Hepatocyte (in vitro differentiated cells): ENCODE measurements at regions not wholly inside any gene's neighbourhood (a gene's known extent, or its start where the extent isn't known, plus 50 kb on each side); places are given as distances from the start of the nearest gene placed in this dataset.
"Not testable (repeated sequence)": the region's sequence is repeated elsewhere in the genome, so short reads cannot be mapped to it uniquely, and the experiment has no call there.

ENCODE experiments used
- DNase-seq: peaks from one replicate; pipeline ENCODE4 v3.0.0-alpha.2; 2016; ENCODE audit warnings: low spot score
- H2AFZ ChIP-seq: fragments of 200-600 bp; sonication (generic); 2 replicates; pipeline ENCODE4 v1.6.0; 2016; ENCODE audit warnings: antibody characterized with exemption, mild to moderate bottlenecking
- H3K27ac ChIP-seq: fragments of 200-600 bp; sonication (generic); 2 replicates; pipeline ENCODE4 v1.5.1; 2016; ENCODE audit warnings: mild to moderate bottlenecking
- H3K27me3 ChIP-seq: fragments of 200-600 bp; sonication (generic); 2 replicates; pipeline ENCODE4 v1.6.1; 2016
- H3K36me3 ChIP-seq: fragments of 200-600 bp; sonication (generic); replicated peaks from 2 replicates; pipeline ENCODE4 v1.5.1; 2016; ENCODE audit warnings: low read depth; ENCODE audit not compliant: insufficient read depth
- H3K4me1 ChIP-seq: fragments of 200-600 bp; sonication (generic); 2 replicates; pipeline ENCODE4 v1.5.1; 2016; ENCODE audit warnings: mild to moderate bottlenecking, moderate library complexity; ENCODE audit not compliant: insufficient read depth
- H3K4me2 ChIP-seq: fragments of 200-600 bp; sonication (generic); 2 replicates; pipeline ENCODE4 v1.6.0; 2016
- H3K4me3 ChIP-seq: fragments of 200-600 bp; sonication (generic); 2 replicates; pipeline ENCODE4 v1.5.1; 2016; ENCODE audit warnings: mild to moderate bottlenecking
- H3K79me2 ChIP-seq: fragments of 200-600 bp; sonication (generic); 2 replicates; pipeline ENCODE4 v1.6.0; 2017; ENCODE audit warnings: mild to moderate bottlenecking
- H3K9me2 ChIP-seq: fragments of 200-600 bp; sonication (generic); replicated peaks from 2 replicates; pipeline ENCODE4 v1.6.0; 2017; ENCODE audit warnings: mild to moderate bottlenecking; ENCODE audit not compliant: insufficient read depth
- H3K9me3 ChIP-seq: fragments of 200-600 bp; sonication (generic); 2 replicates; pipeline ENCODE4 v1.5.1; 2016; ENCODE audit warnings: low read depth, mild to moderate bottlenecking
- H4K20me1 ChIP-seq: fragments of 200-600 bp; sonication (generic); 2 replicates; pipeline ENCODE4 v1.6.0; 2016; ENCODE audit warnings: mild to moderate bottlenecking; ENCODE audit not compliant: insufficient read depth, poor library complexity, severe bottlenecking
- EZH2 ChIP-seq: fragments of 200-600 bp; sonication (generic); IDR thresholded peaks from 2 replicates; pipeline ENCODE4 v1.6.1; 2016; ENCODE audit warnings: antibody characterized with exemption, mild to moderate bottlenecking, borderline replicate concordance
- EZH2phosphoT487 ChIP-seq: fragments of 200-600 bp; sonication (generic); IDR thresholded peaks from one replicate; pipeline ENCODE4 v1.6.1; 2018; ENCODE audit warnings: antibody characterized with exemption, mild to moderate bottlenecking, low read depth, moderate library complexity; ENCODE audit not compliant: unreplicated experiment, severe bottlenecking
- WGBS: methylation state at CpG from one replicate; pipeline ENCODE4 v1.1.6; 2016; ENCODE audit warnings: low lambda C conversion rate; ENCODE audit errors: missing lambda C conversion rate; 5-methylcytosine and 5-hydroxymethylcytosine counted together
- TF ChIP-seq, protein P1 (sequence below): fragments of 200-600 bp; sonication (generic); IDR thresholded peaks from 2 replicates; pipeline ENCODE4 v1.5.1; 2016; ENCODE audit warnings: antibody characterized with exemption, mild to moderate bottlenecking; ENCODE audit not compliant: poor library complexity

GRCh38 chr16:29319726-29320125 is 86.8 kb downstream of the NPIPB11 start:
- H3K4me2 ChIP-seq = no peak overlapping the region
- no peak for DNase-seq
- H4K20me1 ChIP-seq = no peaks in the 10 kb centered on the region
- H3K79me2 ChIP-seq = no peaks in the 10 kb centered on the region
- H3K27me3 ChIP-seq = no peaks in the 10 kb centered on the region
- H3K36me3 ChIP-seq = no peaks in the 10 kb centered on the region
- TF ChIP-seq EZH2phosphoT487 (no peak), EZH2 (no peak)
- no peak overlapping the region for H3K4me3 ChIP-seq
- H3K9me2 ChIP-seq = no peaks in the 10 kb centered on the region
- H3K9me3 ChIP-seq = no peaks in the 10 kb centered on the region
- 70% methylated on average over 10 of the region's 10 CpGs for WGBS
- H3K27ac ChIP-seq = no peak overlapping the region
- H3K4me1 ChIP-seq = no peaks in the 10 kb centered on the region
- H2AFZ ChIP-seq = no peak overlapping the region

GRCh38 chr16:29318561-29318968 is 87.9 kb downstream of the NPIPB11 start:
- DNase-seq, H2AFZ ChIP-seq, H3K4me1 ChIP-seq, H4K20me1 ChIP-seq, H3K9me2 ChIP-seq, H3K36me3 ChIP-seq, H3K9me3 ChIP-seq, H3K79me2 ChIP-seq, H3K27me3 ChIP-seq, H3K4me3 ChIP-seq: not testable (repeated sequence)
- Histone ChIP-seq H3K27ac (peak overlapping the region; percentile 71), H3K4me2 (peak overlapping the region; percentile 33)
- 58% methylated on average over 10 of the region's 10 CpGs for WGBS

DNA sequence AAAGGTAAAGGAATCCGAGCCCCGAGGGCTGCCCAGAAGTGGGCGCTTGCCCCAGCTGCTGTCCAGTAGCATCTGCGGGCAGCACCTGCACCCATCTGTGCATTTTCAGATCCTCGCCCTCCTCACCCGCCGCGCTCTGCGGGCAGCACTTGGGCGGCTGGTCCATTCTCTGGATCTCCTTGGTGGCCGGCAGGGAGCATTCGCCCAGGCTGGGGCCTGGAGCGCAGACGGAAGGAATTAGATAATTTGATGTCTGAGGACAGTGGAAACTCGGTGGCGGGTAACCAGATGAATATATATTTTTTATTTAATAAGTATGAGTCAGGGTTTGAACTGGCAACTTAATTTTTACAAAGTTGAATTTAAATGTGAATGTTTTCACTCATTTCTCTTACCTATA is 88.5 kb downstream of the NPIPB11 start:
- Histone ChIP-seq H3K27me3 (no peaks in the 10 kb centered on the region), H3K4me1 (peaks cover 3% of the 10 kb centered on the region), H3K36me3 (no peaks in the 10 kb centered on the region), H3K9me3 (no peaks in the 10 kb centered on the region), H3K4me3 (no peak overlapping the region), H3K9me2 (no peaks in the 10 kb centered on the region), H3K79me2 (no peaks in the 10 kb centered on the region), H4K20me1 (no peaks in the 10 kb centered on the region), H3K4me2 (no peak overlapping the region), H3K27ac (peak overlapping the region; percentile 41), H2AFZ (no peak overlapping the region)
- TF ChIP-seq EZH2 = no peak
- TF ChIP-seq, protein P1, sequence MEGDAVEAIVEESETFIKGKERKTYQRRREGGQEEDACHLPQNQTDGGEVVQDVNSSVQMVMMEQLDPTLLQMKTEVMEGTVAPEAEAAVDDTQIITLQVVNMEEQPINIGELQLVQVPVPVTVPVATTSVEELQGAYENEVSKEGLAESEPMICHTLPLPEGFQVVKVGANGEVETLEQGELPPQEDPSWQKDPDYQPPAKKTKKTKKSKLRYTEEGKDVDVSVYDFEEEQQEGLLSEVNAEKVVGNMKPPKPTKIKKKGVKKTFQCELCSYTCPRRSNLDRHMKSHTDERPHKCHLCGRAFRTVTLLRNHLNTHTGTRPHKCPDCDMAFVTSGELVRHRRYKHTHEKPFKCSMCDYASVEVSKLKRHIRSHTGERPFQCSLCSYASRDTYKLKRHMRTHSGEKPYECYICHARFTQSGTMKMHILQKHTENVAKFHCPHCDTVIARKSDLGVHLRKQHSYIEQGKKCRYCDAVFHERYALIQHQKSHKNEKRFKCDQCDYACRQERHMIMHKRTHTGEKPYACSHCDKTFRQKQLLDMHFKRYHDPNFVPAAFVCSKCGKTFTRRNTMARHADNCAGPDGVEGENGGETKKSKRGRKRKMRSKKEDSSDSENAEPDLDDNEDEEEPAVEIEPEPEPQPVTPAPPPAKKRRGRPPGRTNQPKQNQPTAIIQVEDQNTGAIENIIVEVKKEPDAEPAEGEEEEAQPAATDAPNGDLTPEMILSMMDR = peak; percentile 33
- DNase-seq = no peak
- WGBS = 69% methylated on average over 16 of the region's 16 CpGs

GRCh38 chr16:29317269-29317668 is 89.2 kb downstream of the NPIPB11 start:
- Histone ChIP-seq H3K27ac (no peak overlapping the region), H3K27me3 (no peaks in the 10 kb centered on the region), H3K4me2 (no peak overlapping the region), H2AFZ (no peak overlapping the region), H3K9me3 (no peaks in the 10 kb centered on the region), H3K4me3 (no peak overlapping the region), H3K36me3 (no peaks in the 10 kb centered on the region), H3K9me2 (no peaks in the 10 kb centered on the region), H3K79me2 (no peaks in the 10 kb centered on the region), H3K4me1 (peaks cover 6% of the 10 kb centered on the region), H4K20me1 (no peaks in the 10 kb centered on the region)
- 97% methylated on average over 12 of the region's 13 CpGs for WGBS
- TF ChIP-seq EZH2 (no peak), EZH2phosphoT487 (no peak)
- TF ChIP-seq, protein P1 = no peak
- DNase-seq = no peak
